Erythroblast (primary cell): ENCODE measurements at regions not wholly inside any gene's neighbourhood (a gene's known extent, or its start where the extent isn't known, plus 50 kb on each side); places are given as distances from the start of the nearest gene placed in this dataset.

ENCODE experiments used
- GATA1 ChIP-seq: IDR thresholded peaks from 2 replicates; pipeline ENCODE4 v1.6.1; 2011; ENCODE audit warnings: low read depth, mild to moderate bottlenecking, control low read depth, low read length, moderate library complexity
- POLR2A ChIP-seq: IDR thresholded peaks from 2 replicates; pipeline ENCODE4 v1.6.1; 2011; ENCODE audit warnings: mild to moderate bottlenecking, low read length

DNA sequence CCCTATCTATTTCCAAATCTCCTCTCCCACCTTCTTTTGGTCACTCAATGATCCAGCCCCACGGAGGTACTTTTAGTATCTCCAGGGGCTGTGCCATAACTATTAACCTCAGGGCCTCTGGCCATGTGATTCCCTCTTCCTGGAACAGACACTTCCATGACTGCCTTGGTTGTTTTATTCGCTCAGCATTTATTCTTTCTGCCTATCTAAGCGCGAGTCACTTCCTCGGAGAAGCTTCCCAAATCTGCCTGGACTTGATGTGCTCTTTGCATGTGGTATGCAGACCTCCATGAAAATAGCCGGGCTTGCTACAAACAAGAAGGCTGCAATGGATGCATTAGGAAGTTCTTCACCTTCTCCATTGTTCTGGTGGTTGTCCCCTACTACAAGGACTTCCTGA lies 939.0 kb upstream of the TMEM132C start:
- TF ChIP-seq POLR2A (no peak), GATA1 (no peak)
